ENCODE measurements at regions not wholly inside any gene's neighbourhood (a gene's known extent, or its start where the extent isn't known, plus 50 kb on each side); places are given as distances from the start of the nearest gene placed in this dataset.

GRCh38 chr6:169943241-169944060 lies 192.0 kb downstream of the ERMARD start:
- TF ChIP-seq CTCF (conservative IDR thresholded peaks at IDR 0.05; ENCODE audit: low read depth, low read length) (no peak), EZH2 (IDR thresholded peaks at IDR 0.05; ENCODE audit: borderline replicate concordance, low read depth, low read length, poor library complexity, severe bottlenecking) (no peak)
